Umbilical cord (tissue), 1 donor: ENCODE measurements at regions not wholly inside any gene's neighbourhood (a gene's known extent, or its start where the extent isn't known, plus 50 kb on each side); places are given as distances from the start of the nearest gene placed in this dataset.

Experiments used
- DNase-seq: peaks from one replicate; pipeline ENCODE4 v3.0.0-alpha.2; 2015; ENCODE audit warnings: low spot score

DNA sequence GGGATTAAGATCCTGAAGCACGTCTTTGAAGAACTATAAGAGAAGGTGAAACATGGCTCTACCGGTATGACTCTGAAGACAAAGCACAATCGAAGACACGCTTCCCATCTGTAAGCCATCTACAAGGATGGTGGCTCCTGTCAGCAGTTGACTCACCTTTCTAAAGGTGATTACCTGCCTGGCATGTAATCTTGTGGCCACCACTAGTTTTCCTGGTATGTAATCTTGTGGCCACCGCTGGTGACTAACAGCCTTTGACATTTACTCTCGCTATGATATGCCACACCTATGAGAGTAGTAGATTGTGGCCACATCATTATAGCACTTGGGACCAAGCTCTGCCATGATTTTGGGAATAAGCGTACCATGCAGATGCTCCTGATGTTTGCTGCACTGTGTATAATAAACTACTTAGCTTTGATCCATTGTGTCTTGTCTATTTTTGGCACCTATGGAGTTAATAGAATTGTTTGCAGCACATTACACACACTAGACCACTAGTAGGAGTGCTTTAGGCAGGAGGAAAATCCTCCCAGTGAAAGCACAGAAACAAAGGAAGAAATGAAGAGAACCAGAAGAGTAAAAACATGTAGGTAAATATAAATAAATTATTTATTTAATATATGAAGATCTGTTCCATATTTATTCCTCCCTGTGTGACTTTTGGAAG is 59.8 kb downstream of the VAX1 start:
- no peak for DNase-seq

- DNase-seq = peak; percentile 69
Observed at GRCh38 chr10:117075064-117075463, 63.0 kb downstream of the VAX1 start.

DNA sequence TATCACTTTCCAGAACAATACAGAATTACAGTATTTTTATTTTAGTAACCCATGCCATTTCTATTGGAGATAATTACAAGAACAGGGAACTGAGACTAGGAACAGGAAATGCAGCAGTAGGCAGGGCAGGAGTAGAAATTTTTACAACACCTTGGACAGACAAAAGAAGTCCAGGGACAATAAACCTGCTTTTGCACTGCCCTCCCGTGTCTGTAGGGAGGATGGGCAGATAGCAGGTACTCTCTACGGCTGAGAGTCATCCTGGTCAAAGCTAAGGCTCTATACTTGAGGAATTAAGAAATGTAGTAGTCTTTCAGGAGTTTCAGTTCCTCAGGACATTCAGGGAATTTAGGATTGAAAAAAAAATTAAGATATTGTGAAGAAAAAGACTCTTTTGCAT is 63.4 kb downstream of the VAX1 start:
- DNase-seq = no peak

- DNase-seq = peak; percentile 72
Observed at GRCh38 chr10:117071286-117072050, 66.5 kb upstream of the SHTN1 start.
